ENCODE measurements at regions not wholly inside any gene's neighbourhood (a gene's known extent, or its start where the extent isn't known, plus 50 kb on each side); places are given as distances from the start of the nearest gene placed in this dataset.

GRCh38 chr3:55203006-55203405 lies 275.1 kb upstream of the LRTM1 start:
- no peak for TF ChIP-seq CTCF (conservative IDR thresholded peaks at IDR 0.05; ENCODE audit: low read depth, low read length)
- TF ChIP-seq EZH2phosphoT487 (IDR thresholded peaks at IDR 0.05; ENCODE audit: borderline replicate concordance, low read length) = no peak

Measured in PC-3 (cell line).